ENCODE measurements at regions not wholly inside any gene's neighbourhood (a gene's known extent, or its start where the extent isn't known, plus 50 kb on each side); places are given as distances from the start of the nearest gene placed in this dataset.

DNA sequence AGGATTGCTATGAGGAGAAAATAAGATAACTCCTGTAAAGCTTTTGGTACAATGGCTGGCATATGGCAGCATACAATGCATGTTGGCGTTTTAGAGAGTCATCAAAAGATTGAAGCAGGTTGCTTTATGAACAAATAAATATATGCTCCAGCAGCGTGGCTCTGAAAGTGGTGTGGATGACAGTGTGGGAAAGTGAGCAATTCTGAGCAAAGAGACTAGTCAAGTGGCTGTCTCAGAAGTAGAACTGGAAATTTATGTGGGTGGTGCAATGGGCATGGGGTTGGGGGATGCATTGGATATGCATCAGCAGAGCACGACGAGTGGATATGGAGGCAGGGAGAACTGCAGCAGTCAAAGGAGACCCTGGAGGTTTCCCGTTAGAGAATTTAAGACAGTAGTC is 66.2 kb upstream of the PHACTR2 start:
- H3K4me3 ChIP-seq (ENCODE audit: insufficient read depth, low read length, poor library complexity, severe bottlenecking): no peak overlapping the region
- no peaks in the 10 kb centered on the region for H4K20me1 ChIP-seq (ENCODE audit: low read depth, low read length)
- no peaks in the 10 kb centered on the region for H3K27me3 ChIP-seq (ENCODE audit: low read length)
- H3K79me2 ChIP-seq (ENCODE audit: insufficient read depth, low read length): no peaks in the 10 kb centered on the region
- no peaks in the 10 kb centered on the region for H3F3A ChIP-seq (ENCODE audit: insufficient read depth)
- H3K9me2 ChIP-seq (replicated peaks; ENCODE audit: insufficient read depth, low read length): no peaks in the 10 kb centered on the region
- H3K9me3 ChIP-seq (ENCODE audit: insufficient read depth, low read length): no peaks in the 10 kb centered on the region
- H3K27ac ChIP-seq (ENCODE audit: low read depth, low read length): no peak overlapping the region
- H3K9ac ChIP-seq (ENCODE audit: low read length): no peak overlapping the region
- TF ChIP-seq CTCF (IDR thresholded peaks at IDR 0.05; ENCODE audit: insufficient read depth, low read length, poor library complexity, severe bottlenecking): no peak
- TF ChIP-seq EZH2phosphoT487 (conservative IDR thresholded peaks at IDR 0.05; ENCODE audit: low read length): no peak
- H3K36me3 ChIP-seq (ENCODE audit: low read length): no peaks in the 10 kb centered on the region
- no peak overlapping the region for H2AFZ ChIP-seq (ENCODE audit: low read depth, low read length, severe bottlenecking)
- no peak overlapping the region for H3K4me2 ChIP-seq (ENCODE audit: low read depth, low read length, poor library complexity, severe bottlenecking)

- Histone ChIP-seq H3F3A (ENCODE audit: insufficient read depth) (no peaks in the 10 kb centered on the region), H3K4me2 (ENCODE audit: low read depth, low read length, poor library complexity, severe bottlenecking) (no peak overlapping the region), H3K79me2 (ENCODE audit: insufficient read depth, low read length) (no peaks in the 10 kb centered on the region), H3K27ac (ENCODE audit: low read depth, low read length) (no peak overlapping the region), H3K9me3 (ENCODE audit: insufficient read depth, low read length) (no peaks in the 10 kb centered on the region), H3K9me2 (replicated peaks; ENCODE audit: insufficient read depth, low read length) (no peaks in the 10 kb centered on the region), H3K27me3 (ENCODE audit: low read length) (no peaks in the 10 kb centered on the region), H2AFZ (ENCODE audit: low read depth, low read length, severe bottlenecking) (no peak overlapping the region), H3K4me3 (ENCODE audit: insufficient read depth, low read length, poor library complexity, severe bottlenecking) (no peak overlapping the region), H4K20me1 (ENCODE audit: low read depth, low read length) (no peaks in the 10 kb centered on the region), H3K36me3 (ENCODE audit: low read length) (no peaks in the 10 kb centered on the region), H3K9ac (ENCODE audit: low read length) (no peak overlapping the region)
- TF ChIP-seq EZH2phosphoT487 (conservative IDR thresholded peaks at IDR 0.05; ENCODE audit: low read length) (no peak), CTCF (IDR thresholded peaks at IDR 0.05; ENCODE audit: insufficient read depth, low read length, poor library complexity, severe bottlenecking) (no peak)
Observed at GRCh38 chr6:143609972-143610371, 67.8 kb upstream of the PHACTR2 start.

GRCh38 chr6:143609501-143609900 is 68.3 kb upstream of the PHACTR2 start:
- no peaks in the 10 kb centered on the region for H3K79me2 ChIP-seq (ENCODE audit: insufficient read depth, low read length)
- no peaks in the 10 kb centered on the region for H3K36me3 ChIP-seq (ENCODE audit: low read length)
- no peak overlapping the region for H3K9ac ChIP-seq (ENCODE audit: low read length)

More at GRCh38 chr6:143609501-143609900, 68.3 kb upstream of the PHACTR2 start:
- H3K9me3 ChIP-seq (ENCODE audit: insufficient read depth, low read length): no peaks in the 10 kb centered on the region
- no peaks in the 10 kb centered on the region for H3F3A ChIP-seq (ENCODE audit: insufficient read depth)
- no peak overlapping the region for H3K27ac ChIP-seq (ENCODE audit: low read depth, low read length)
- no peak overlapping the region for H3K4me2 ChIP-seq (ENCODE audit: low read depth, low read length, poor library complexity, severe bottlenecking)
- no peaks in the 10 kb centered on the region for H3K9me2 ChIP-seq (replicated peaks; ENCODE audit: insufficient read depth, low read length)
- H4K20me1 ChIP-seq (ENCODE audit: low read depth, low read length): no peaks in the 10 kb centered on the region
- no peaks in the 10 kb centered on the region for H3K27me3 ChIP-seq (ENCODE audit: low read length)
- TF ChIP-seq CTCF (IDR thresholded peaks at IDR 0.05; ENCODE audit: insufficient read depth, low read length, poor library complexity, severe bottlenecking): no peak
- TF ChIP-seq EZH2phosphoT487 (conservative IDR thresholded peaks at IDR 0.05; ENCODE audit: low read length): no peak
- H3K4me3 ChIP-seq (ENCODE audit: insufficient read depth, low read length, poor library complexity, severe bottlenecking): no peak overlapping the region
- no peak overlapping the region for H2AFZ ChIP-seq (ENCODE audit: low read depth, low read length, severe bottlenecking)
